SK-N-MC (cell line): ENCODE measurements at regions not wholly inside any gene's neighbourhood (a gene's known extent, or its start where the extent isn't known, plus 50 kb on each side); places are given as distances from the start of the nearest gene placed in this dataset.

Experiments used
- DNase-seq: peaks from one replicate; pipeline ENCODE4 v3.0.0-alpha.2; 2011; ENCODE audit warnings: low read depth, low spot score
- H3K27ac ChIP-seq: fragments of 200-600 bp; sonication (generic); 2 replicates; pipeline ENCODE4 v1.5.1; 2016; ENCODE audit warnings: mixed run types
- H3K36me3 ChIP-seq: fragments of 200-600 bp; sonication (generic); 2 replicates; pipeline ENCODE4 v1.6.1; 2017; ENCODE audit warnings: antibody characterized with exemption, low read length, mixed read lengths; ENCODE audit not compliant: insufficient read depth
- H3K4me3 ChIP-seq: fragments of 200-600 bp; sonication (generic); 2 replicates; pipeline ENCODE4 v1.5.1; 2016
- H3K9ac ChIP-seq: fragments of 200-600 bp; sonication (generic); 2 replicates; pipeline ENCODE4 v1.8.0; 2017; ENCODE audit warnings: mixed run types, mixed read lengths; ENCODE audit not compliant: insufficient read length
- H3K9me3 ChIP-seq: fragments of 200-600 bp; sonication (generic); 2 replicates; pipeline ENCODE4 v1.6.1; 2017; ENCODE audit warnings: low read depth, mild to moderate bottlenecking, antibody characterized with exemption, low read length, moderate library complexity, mixed read lengths
- EZH2 ChIP-seq: fragments of 200-600 bp; sonication (generic); IDR thresholded peaks from one replicate; pipeline ENCODE4 v1.6.1; 2017; ENCODE audit warnings: antibody characterized with exemption
- FOXP2 ChIP-seq: optimal IDR thresholded peaks from 2 replicates; pipeline ENCODE3; 2011; ENCODE audit warnings: mild to moderate bottlenecking, moderate library complexity; ENCODE audit not compliant: insufficient read depth; ENCODE audit errors: extremely low read length, control extremely low read depth
- POLR2AphosphoS5 ChIP-seq: IDR thresholded peaks from 2 replicates; pipeline ENCODE4 v1.6.1; 2012; ENCODE audit warnings: mild to moderate bottlenecking, low read depth, low read length, borderline replicate concordance

DNA sequence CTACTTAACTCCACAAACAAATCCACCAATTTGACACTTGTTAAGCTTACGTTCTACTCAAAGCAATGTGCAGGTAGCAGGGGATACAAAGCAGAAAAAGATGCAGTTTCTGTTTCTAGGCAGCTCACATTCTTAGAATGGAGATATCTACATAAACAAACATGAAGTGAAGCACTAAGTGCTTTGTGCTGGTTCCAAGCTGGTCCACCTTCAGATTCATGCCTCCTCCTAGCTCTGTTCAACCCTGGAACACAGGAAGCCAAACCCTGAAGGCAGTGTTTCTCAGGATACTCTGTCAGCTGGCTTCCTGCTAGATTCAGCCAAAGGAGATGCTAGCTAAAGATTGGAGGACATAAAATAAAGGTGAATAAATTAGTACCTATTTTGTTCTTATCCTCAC lies 55.3 kb upstream of the NOL4 start:
- H3K27ac ChIP-seq = no peak overlapping the region
- H3K36me3 ChIP-seq = no peaks in the 10 kb centered on the region
- TF ChIP-seq FOXP2 = no peak
- no peak for TF ChIP-seq EZH2
- TF ChIP-seq POLR2AphosphoS5 = no peak
- H3K9me3 ChIP-seq = no peaks in the 10 kb centered on the region
- no peak overlapping the region for H3K4me3 ChIP-seq
- no peak for DNase-seq
- no peak overlapping the region for H3K9ac ChIP-seq

DNA sequence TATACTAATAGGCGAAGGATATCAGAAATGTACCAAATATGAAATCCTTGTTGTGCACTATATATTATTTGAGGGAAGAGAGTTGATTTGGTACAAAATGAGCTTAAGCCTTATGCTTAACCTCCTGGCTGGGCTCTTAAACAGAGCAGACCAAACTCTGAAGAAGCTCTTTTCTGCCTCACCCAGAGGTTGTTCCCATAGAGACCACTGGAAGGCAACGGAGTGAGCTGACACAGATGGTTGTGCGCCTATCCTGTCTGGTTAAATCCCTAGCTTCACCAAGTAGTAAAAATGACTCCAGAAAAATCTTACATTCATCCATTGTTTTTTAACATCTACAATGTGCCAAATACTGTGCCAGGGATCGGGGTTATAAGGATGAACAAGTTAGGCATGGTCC lies 55.9 kb upstream of the NOL4 start:
- Histone ChIP-seq H3K27ac (no peak overlapping the region), H3K9me3 (no peaks in the 10 kb centered on the region), H3K9ac (no peak overlapping the region), H3K36me3 (no peaks in the 10 kb centered on the region), H3K4me3 (no peak overlapping the region)
- TF ChIP-seq POLR2AphosphoS5 (no peak), FOXP2 (no peak), EZH2 (no peak)
- no peak for DNase-seq

DNA sequence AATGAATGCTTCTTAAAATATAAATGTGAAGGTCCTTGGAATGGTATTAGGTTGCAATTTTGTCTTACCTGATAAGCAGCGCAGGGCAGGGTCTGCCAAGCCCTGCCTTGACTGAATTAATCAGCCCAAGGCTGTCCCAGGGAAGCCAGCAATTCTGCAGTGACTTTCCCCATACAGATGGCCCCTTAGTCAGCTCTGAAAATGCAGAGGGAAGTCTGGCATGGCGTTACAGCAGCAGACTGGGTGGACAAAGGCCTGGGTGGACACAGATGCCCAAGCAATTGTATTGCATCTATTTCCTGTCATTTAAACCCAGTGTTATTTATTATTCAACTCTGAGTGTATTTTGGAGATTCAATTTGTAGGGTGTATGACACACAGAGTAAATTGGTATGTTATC lies 56.6 kb upstream of the NOL4 start:
- no peaks in the 10 kb centered on the region for H3K9me3 ChIP-seq
- H3K27ac ChIP-seq = no peak overlapping the region
- no peaks in the 10 kb centered on the region for H3K36me3 ChIP-seq
- DNase-seq = no peak
- no peak overlapping the region for H3K4me3 ChIP-seq
- H3K9ac ChIP-seq = no peak overlapping the region
- TF ChIP-seq FOXP2 = no peak
- TF ChIP-seq POLR2AphosphoS5 = no peak
- no peak for TF ChIP-seq EZH2

DNA sequence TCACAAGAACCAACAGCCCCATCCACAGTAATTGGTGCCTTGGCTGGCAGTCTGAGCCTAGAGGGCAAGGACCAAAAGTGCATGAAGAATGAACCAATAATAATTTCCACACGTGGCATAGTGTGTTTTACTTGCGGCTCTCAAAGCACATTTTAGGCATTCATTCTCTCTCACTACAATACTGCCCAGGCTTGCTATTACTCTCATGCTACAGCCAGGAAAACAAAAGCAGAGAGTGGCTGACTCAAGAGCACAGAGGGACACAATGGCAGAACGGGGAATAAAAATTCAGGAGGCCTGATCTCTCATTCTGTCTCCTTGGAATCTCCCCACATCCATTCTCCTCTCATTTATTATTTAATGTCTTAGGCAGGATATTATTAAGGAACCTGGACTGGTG lies 57.0 kb upstream of the NOL4 start:
- DNase-seq = no peak
- TF ChIP-seq POLR2AphosphoS5 = no peak
- no peak for TF ChIP-seq FOXP2
- TF ChIP-seq EZH2 = no peak
- H3K27ac ChIP-seq = no peak overlapping the region
- no peak overlapping the region for H3K4me3 ChIP-seq
- no peaks in the 10 kb centered on the region for H3K9me3 ChIP-seq
- no peaks in the 10 kb centered on the region for H3K36me3 ChIP-seq
- H3K9ac ChIP-seq = no peak overlapping the region

DNA sequence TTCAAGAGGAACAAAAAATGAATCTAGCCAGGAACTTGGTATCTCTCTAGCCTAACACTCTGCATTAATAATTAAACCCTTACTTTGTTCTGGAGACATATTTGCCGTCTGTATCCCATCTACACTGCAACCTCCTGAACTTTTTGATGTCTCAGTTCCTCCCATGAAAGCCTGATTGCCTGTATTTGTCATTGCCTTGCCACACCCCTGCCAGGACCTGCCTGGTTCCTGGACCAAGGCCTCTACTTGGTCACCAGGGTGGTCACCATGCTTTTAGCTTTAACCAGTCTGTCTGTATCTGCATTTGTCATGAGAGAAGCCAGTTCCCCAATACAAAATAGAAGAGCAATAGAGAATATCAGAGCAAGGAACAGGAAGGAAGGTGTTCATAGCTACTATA lies 58.8 kb upstream of the NOL4 start:
- no peak for DNase-seq
- H3K9me3 ChIP-seq = no peaks in the 10 kb centered on the region
- no peak overlapping the region for H3K9ac ChIP-seq
- H3K27ac ChIP-seq = no peak overlapping the region
- TF ChIP-seq FOXP2 = no peak
- H3K36me3 ChIP-seq = no peaks in the 10 kb centered on the region
- H3K4me3 ChIP-seq = no peak overlapping the region

DNA sequence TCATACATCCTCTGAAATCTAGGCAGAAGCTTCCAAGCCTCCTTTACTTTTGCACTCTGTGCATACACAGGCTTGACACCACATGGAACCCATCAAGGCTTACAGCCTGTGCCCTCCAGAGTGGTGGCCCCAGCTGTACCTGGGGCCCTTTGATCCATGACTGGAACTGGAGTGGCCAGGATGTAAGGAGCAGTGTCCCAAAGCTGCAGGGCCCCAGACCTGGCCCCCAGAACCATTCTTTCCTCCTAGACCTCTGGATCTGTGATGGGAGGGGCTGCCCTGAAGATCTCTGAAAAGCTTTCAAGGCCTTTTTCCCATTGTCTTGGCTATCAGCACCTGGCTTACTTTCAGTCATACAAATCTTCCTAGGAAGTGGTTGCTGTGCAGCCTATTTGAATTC lies 63.1 kb upstream of the NOL4 start:
- Histone ChIP-seq H3K9me3 (no peaks in the 10 kb centered on the region), H3K4me3 (no peak overlapping the region), H3K36me3 (no peaks in the 10 kb centered on the region), H3K27ac (no peak overlapping the region), H3K9ac (no peak overlapping the region)
- TF ChIP-seq FOXP2 (no peak), POLR2AphosphoS5 (no peak), EZH2 (no peak)
- DNase-seq = no peak

DNA sequence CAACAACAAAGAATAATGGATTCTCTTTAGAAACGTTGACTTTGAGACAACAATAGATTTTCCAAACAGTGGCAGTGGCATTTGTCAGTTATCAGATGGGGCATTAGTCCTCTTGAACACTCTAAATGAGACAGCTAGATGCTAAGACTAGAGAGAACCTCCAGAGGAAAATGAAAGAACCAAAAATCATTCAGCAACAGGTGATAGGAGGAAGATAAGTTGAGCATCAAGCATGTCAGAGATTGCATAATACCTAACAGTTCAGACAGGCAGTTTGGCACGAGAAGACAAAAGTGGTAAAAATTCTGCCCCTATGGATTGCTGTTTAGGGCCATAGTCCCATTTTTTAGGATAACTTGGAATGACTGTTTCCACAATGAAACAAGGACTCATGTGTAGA lies 67.9 kb upstream of the NOL4 start:
- no peak overlapping the region for H3K27ac ChIP-seq
- no peaks in the 10 kb centered on the region for H3K9me3 ChIP-seq
- H3K36me3 ChIP-seq = no peaks in the 10 kb centered on the region
- H3K9ac ChIP-seq = no peak overlapping the region
- DNase-seq = no peak
- H3K4me3 ChIP-seq = no peak overlapping the region
- TF ChIP-seq POLR2AphosphoS5 (no peak), EZH2 (no peak), FOXP2 (no peak)

DNA sequence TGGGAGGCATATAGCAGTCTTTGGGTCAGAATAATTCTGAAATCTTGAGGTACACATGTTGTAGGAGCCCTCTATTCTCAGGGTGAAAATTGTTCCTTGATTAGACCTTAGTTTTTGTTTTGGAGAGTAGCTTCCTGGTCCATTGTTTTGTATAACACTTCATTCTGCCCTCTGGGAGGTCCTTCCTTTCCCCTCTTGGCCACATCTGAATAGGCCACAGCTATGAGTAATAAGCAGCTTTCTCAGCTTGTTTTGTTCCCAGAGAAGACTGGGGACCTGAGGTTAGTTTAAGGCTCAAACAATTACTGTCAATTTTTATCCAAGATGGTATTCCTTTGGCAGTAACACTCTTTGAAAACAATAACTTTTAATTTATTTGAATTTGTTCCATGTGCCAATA lies 72.6 kb upstream of the NOL4 start:
- no peak for DNase-seq
- no peak overlapping the region for H3K9ac ChIP-seq
- H3K27ac ChIP-seq = no peak overlapping the region
- H3K4me3 ChIP-seq = no peak overlapping the region
- no peaks in the 10 kb centered on the region for H3K9me3 ChIP-seq
- TF ChIP-seq FOXP2 = no peak
- no peak for TF ChIP-seq EZH2
- no peak for TF ChIP-seq POLR2AphosphoS5
- no peaks in the 10 kb centered on the region for H3K36me3 ChIP-seq

DNA sequence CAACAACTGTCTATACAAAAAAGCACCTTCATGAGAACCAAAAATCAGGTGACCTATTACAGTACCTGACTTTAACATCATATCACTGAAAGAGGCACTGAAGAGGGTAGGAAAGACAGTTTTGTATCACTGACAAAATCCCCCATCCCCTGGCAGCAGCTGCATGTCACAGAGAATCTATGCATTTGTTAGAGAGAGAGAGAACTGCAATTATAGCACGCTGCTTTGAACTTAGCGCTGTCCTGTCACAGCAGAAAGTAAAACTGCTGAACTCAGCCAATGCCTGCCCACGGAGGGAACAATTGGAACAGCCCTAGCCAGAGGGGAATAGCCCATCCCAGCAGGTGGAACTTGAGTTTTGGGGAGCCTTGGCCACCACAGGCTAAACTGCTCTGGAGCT lies 75.1 kb upstream of the NOL4 start:
- Histone ChIP-seq H3K36me3 (no peaks in the 10 kb centered on the region), H3K27ac (no peak overlapping the region), H3K9me3 (no peaks in the 10 kb centered on the region), H3K9ac (no peak overlapping the region), H3K4me3 (no peak overlapping the region)
- no peak for DNase-seq
- TF ChIP-seq EZH2 (no peak), FOXP2 (no peak), POLR2AphosphoS5 (no peak)
